Stimulated activated naive CD8-positive, alpha-beta T cell treated with anti-CD3 and anti-CD28 coated beads, Interleukin-15, Interleukin-2, amounts not matched to agents 100 ng/mL and 50 ng/mL, for 24 hours (primary cell): ENCODE measurements at regions not wholly inside any gene's neighbourhood (a gene's known extent, or its start where the extent isn't known, plus 50 kb on each side); places are given as distances from the start of the nearest gene placed in this dataset.
"Not testable (repeated sequence)": the region's sequence is repeated elsewhere in the genome, so short reads cannot be mapped to it uniquely, and the experiment has no call there.

ENCODE experiments used
- H3K27ac Mint-ChIP-seq: one replicate; pipeline ENCODE4 v1.8.0; 2021; ENCODE audit warnings: mild to moderate bottlenecking, mixed read lengths
- H3K27me3 Mint-ChIP-seq: one replicate; pipeline ENCODE4 v1.8.0; 2021; ENCODE audit warnings: mixed read lengths
- H3K36me3 Mint-ChIP-seq: one replicate; pipeline ENCODE4 v1.8.0; 2021; ENCODE audit warnings: low read depth, mixed read lengths
- H3K4me1 Mint-ChIP-seq: one replicate; pipeline ENCODE4 v1.8.0; 2021; ENCODE audit warnings: low read depth, mixed read lengths
- H3K4me3 Mint-ChIP-seq: one replicate; pipeline ENCODE4 v1.8.0; 2021; ENCODE audit warnings: mild to moderate bottlenecking, mixed read lengths
- H3K9me3 Mint-ChIP-seq: one replicate; pipeline ENCODE4 v1.8.0; 2021; ENCODE audit warnings: mixed read lengths

GRCh38 chr9:106092083-106092482, 397.7 kb downstream of the TMEM38B start:
- peaks cover 10% of the 10 kb centered on the region for H3K9me3 Mint-ChIP-seq
- no peaks in the 10 kb centered on the region for H3K4me1 Mint-ChIP-seq
- no peak overlapping the region for H3K4me3 Mint-ChIP-seq
- H3K27me3 Mint-ChIP-seq = no peaks in the 10 kb centered on the region
- no peaks in the 10 kb centered on the region for H3K36me3 Mint-ChIP-seq
- H3K27ac Mint-ChIP-seq = no peak overlapping the region

- Mint-ChIP-seq H3K4me3 (no peak overlapping the region), H3K9me3 (peaks cover 13% of the 10 kb centered on the region), H3K27me3 (no peaks in the 10 kb centered on the region), H3K36me3 (no peaks in the 10 kb centered on the region), H3K27ac (no peak overlapping the region), H3K4me1 (peaks cover 9% of the 10 kb centered on the region)
Observed at GRCh38 chr9:106102821-106103220, 408.5 kb downstream of the TMEM38B start.

GRCh38 chr9:106104887-106105286, 410.5 kb downstream of the TMEM38B start:
- Mint-ChIP-seq H3K27me3 (no peaks in the 10 kb centered on the region), H3K9me3 (peaks cover 13% of the 10 kb centered on the region), H3K27ac (no peak overlapping the region), H3K36me3 (no peaks in the 10 kb centered on the region), H3K4me1 (peaks cover 9% of the 10 kb centered on the region), H3K4me3 (no peak overlapping the region)

GRCh38 chr9:106106396-106106795, 412.1 kb downstream of the TMEM38B start:
- no peak overlapping the region for H3K27ac Mint-ChIP-seq
- peaks cover 9% of the 10 kb centered on the region for H3K4me1 Mint-ChIP-seq
- H3K27me3 Mint-ChIP-seq = no peaks in the 10 kb centered on the region
- no peaks in the 10 kb centered on the region for H3K36me3 Mint-ChIP-seq
- no peak overlapping the region for H3K4me3 Mint-ChIP-seq
- H3K9me3 Mint-ChIP-seq = peaks cover 14% of the 10 kb centered on the region

GRCh38 chr9:106107716-106108115, 413.4 kb downstream of the TMEM38B start:
- no peaks in the 10 kb centered on the region for H3K27me3 Mint-ChIP-seq
- peaks cover 9% of the 10 kb centered on the region for H3K4me1 Mint-ChIP-seq

GRCh38 chr9:106109706-106110105, 415.4 kb downstream of the TMEM38B start:
- H3K36me3 Mint-ChIP-seq, H3K27me3 Mint-ChIP-seq, H3K4me3 Mint-ChIP-seq, H3K4me1 Mint-ChIP-seq, H3K27ac Mint-ChIP-seq: not testable (repeated sequence)
- H3K9me3 Mint-ChIP-seq = peaks cover 14% of the 10 kb centered on the region

More at GRCh38 chr9:106107716-106108115, 413.4 kb downstream of the TMEM38B start:
- Mint-ChIP-seq H3K27ac (no peak overlapping the region), H3K9me3 (peaks cover 14% of the 10 kb centered on the region), H3K36me3 (no peaks in the 10 kb centered on the region), H3K4me3 (no peak overlapping the region)

- Mint-ChIP-seq H3K9me3 (peaks cover 14% of the 10 kb centered on the region), H3K4me1 (peaks cover 4% of the 10 kb centered on the region), H3K36me3 (no peaks in the 10 kb centered on the region), H3K27me3 (no peaks in the 10 kb centered on the region), H3K27ac (no peak overlapping the region), H3K4me3 (no peak overlapping the region)
Observed at GRCh38 chr9:106110483-106110882, 416.1 kb downstream of the TMEM38B start.

GRCh38 chr9:106111039-106111730, 416.8 kb downstream of the TMEM38B start:
- peaks cover 4% of the 10 kb centered on the region for H3K4me1 Mint-ChIP-seq

GRCh38 chr9:106112935-106113334, 418.6 kb downstream of the TMEM38B start:
- H3K4me3 Mint-ChIP-seq = no peak overlapping the region
- H3K36me3 Mint-ChIP-seq = no peaks in the 10 kb centered on the region
- no peak overlapping the region for H3K27ac Mint-ChIP-seq
- no peaks in the 10 kb centered on the region for H3K4me1 Mint-ChIP-seq
- peaks cover 10% of the 10 kb centered on the region for H3K9me3 Mint-ChIP-seq
- no peaks in the 10 kb centered on the region for H3K27me3 Mint-ChIP-seq

More at GRCh38 chr9:106111039-106111730, 416.8 kb downstream of the TMEM38B start:
- no peaks in the 10 kb centered on the region for H3K36me3 Mint-ChIP-seq
- H3K27me3 Mint-ChIP-seq = no peaks in the 10 kb centered on the region
- no peak overlapping the region for H3K27ac Mint-ChIP-seq
- peaks cover 12% of the 10 kb centered on the region for H3K9me3 Mint-ChIP-seq
- no peak overlapping the region for H3K4me3 Mint-ChIP-seq

- Mint-ChIP-seq H3K4me3 (no peak overlapping the region), H3K27ac (no peak overlapping the region), H3K27me3 (no peaks in the 10 kb centered on the region), H3K4me1 (no peaks in the 10 kb centered on the region), H3K9me3 (peaks cover 9% of the 10 kb centered on the region), H3K36me3 (no peaks in the 10 kb centered on the region)
Observed at GRCh38 chr9:106119176-106119575, 424.8 kb downstream of the TMEM38B start.

GRCh38 chr9:106120071-106120470, 425.7 kb downstream of the TMEM38B start:
- Mint-ChIP-seq H3K9me3 (peaks cover 14% of the 10 kb centered on the region), H3K4me1 (no peaks in the 10 kb centered on the region), H3K36me3 (no peaks in the 10 kb centered on the region), H3K27ac (no peak overlapping the region), H3K27me3 (no peaks in the 10 kb centered on the region), H3K4me3 (no peak overlapping the region)

GRCh38 chr9:106127776-106128175, 433.4 kb downstream of the TMEM38B start:
- no peak overlapping the region for H3K4me3 Mint-ChIP-seq

GRCh38 chr9:106130374-106130773, 436.0 kb downstream of the TMEM38B start:
- Mint-ChIP-seq H3K27ac (no peak overlapping the region), H3K36me3 (no peaks in the 10 kb centered on the region), H3K9me3 (peaks cover 6% of the 10 kb centered on the region), H3K4me3 (no peak overlapping the region), H3K27me3 (no peaks in the 10 kb centered on the region), H3K4me1 (no peaks in the 10 kb centered on the region)

More at GRCh38 chr9:106127776-106128175, 433.4 kb downstream of the TMEM38B start:
- H3K27me3 Mint-ChIP-seq = no peaks in the 10 kb centered on the region
- no peaks in the 10 kb centered on the region for H3K4me1 Mint-ChIP-seq
- peaks cover 16% of the 10 kb centered on the region for H3K9me3 Mint-ChIP-seq
- H3K27ac Mint-ChIP-seq = no peak overlapping the region
- no peaks in the 10 kb centered on the region for H3K36me3 Mint-ChIP-seq

- no peaks in the 10 kb centered on the region for H3K36me3 Mint-ChIP-seq
- H3K27ac Mint-ChIP-seq = no peak overlapping the region
Observed at GRCh38 chr9:106143781-106144180, 449.4 kb downstream of the TMEM38B start.

GRCh38 chr9:106146066-106146840, 451.9 kb downstream of the TMEM38B start:
- peaks cover 16% of the 10 kb centered on the region for H3K9me3 Mint-ChIP-seq
- peaks cover 4% of the 10 kb centered on the region for H3K4me1 Mint-ChIP-seq
- H3K4me3 Mint-ChIP-seq = no peak overlapping the region
- H3K36me3 Mint-ChIP-seq = no peaks in the 10 kb centered on the region
- no peaks in the 10 kb centered on the region for H3K27me3 Mint-ChIP-seq
- H3K27ac Mint-ChIP-seq = no peak overlapping the region

More at GRCh38 chr9:106143781-106144180, 449.4 kb downstream of the TMEM38B start:
- Mint-ChIP-seq H3K9me3 (peaks cover 16% of the 10 kb centered on the region), H3K27me3 (no peaks in the 10 kb centered on the region), H3K4me1 (peaks cover 4% of the 10 kb centered on the region), H3K4me3 (no peak overlapping the region)
